Sigmoid colon (tissue), 6 donors: ENCODE measurements at regions not wholly inside any gene's neighbourhood (a gene's known extent, or its start where the extent isn't known, plus 50 kb on each side); places are given as distances from the start of the nearest gene placed in this dataset.

ENCODE experiments used
- DNase-seq: peaks from one replicate; pipeline ENCODE4 v3.0.0-alpha.2; 2019
- H3K27ac ChIP-seq, 4 donors: fragments of 200-600 bp; sonication (generic); one replicate each; pipeline ENCODE4 v1.5.1; 2016 to 2019; ENCODE audit warnings: mild to moderate bottlenecking in 1 of 4
- H3K27me3 ChIP-seq, 3 donors: fragments of 200-600 bp; sonication (generic); one replicate each; pipeline ENCODE4 v1.5.1; 2019; ENCODE audit warnings: mild to moderate bottlenecking in 1 of 3
- H3K36me3 ChIP-seq, 4 donors: fragments of 200-600 bp; sonication (generic); one replicate each; pipeline ENCODE4 v1.5.1; 2016 to 2019
- H3K4me1 ChIP-seq, 4 donors: fragments of 200-600 bp; sonication (generic); one replicate each; pipeline ENCODE4 v1.5.1; 2017 to 2019
- H3K4me3 ChIP-seq, 4 donors: fragments of 200-600 bp; sonication (generic); one replicate each; pipeline ENCODE4 v1.5.1; 2017 to 2019; ENCODE audit warnings: mild to moderate bottlenecking in 2 of 4, moderate library complexity in 1 of 4
- H3K9me3 ChIP-seq, 4 donors: fragments of 200-600 bp in 3 of 4; sonication (generic) in 3 of 4; one replicate each; pipeline versions ENCODE4 v1.5.1 to v1.6.1; 2013 to 2019
- CTCF ChIP-seq, 4 experiments: fragments of 450-650 bp in 3 of 4; fragments of 200-600 bp in 1 of 4; IDR thresholded peaks; one replicate each; pipeline ENCODE4 v1.5.1; 2016 to 2019; ENCODE audit warnings: antibody characterized with exemption in 4 of 4, mild to moderate bottlenecking in 3 of 4, moderate library complexity in 2 of 4
- EP300 ChIP-seq, 4 donors: sonication (generic); formaldehyde crosslinking; IDR thresholded peaks; one replicate each; pipeline ENCODE4 v1.6.1; 2017; ENCODE audit warnings: antibody characterized with exemption in 4 of 4
- POLR2A ChIP-seq, 2 donors: fragments of 450-650 bp; IDR thresholded peaks; one replicate each; pipeline ENCODE4 v1.6.1; 2016; ENCODE audit warnings: antibody characterized with exemption in 2 of 2, mild to moderate bottlenecking in 2 of 2, moderate library complexity in 2 of 2
- POLR2AphosphoS5 ChIP-seq, 4 donors: sonication (generic); formaldehyde crosslinking; IDR thresholded peaks; one replicate each; pipeline ENCODE4 v1.6.1; 2017; ENCODE audit warnings: antibody characterized with exemption in 4 of 4
- WGBS, 2 donors: extraction: QIAGEN DNeasy Blood & Tissue Kit; methylation state at CpG; one replicate each; pipeline ENCODE4 v1.1.7; 2013; 5-methylcytosine and 5-hydroxymethylcytosine counted together
- intact Hi-C: fragments of 100-400 bp; cut with DNase I; formaldehyde crosslinking; loops from one replicate; pipeline ENCODE4 v1.15.1; 2023
- donor health status: healthy with polysubstance abuse.
- donor health status: healthy.

- no peak overlapping the region for H3K4me3 ChIP-seq
- 76 to 87% methylated on average over 9 of the region's 9 CpGs for WGBS, 2 donors
- TF ChIP-seq POLR2AphosphoS5 (IDR thresholded peaks at IDR 0.05) (no peak), EP300 (IDR thresholded peaks at IDR 0.05) (no peak), POLR2A (IDR thresholded peaks at IDR 0.05) (no peak)
- no peak for DNase-seq
- no peaks in the 10 kb centered on the region for H3K9me3 ChIP-seq
- intact Hi-C loops: loop anchor here (10.0 kb wide), 1 partner anchor 752 kb away; no protein-coding TSS in a partner anchor
- no peaks in the 10 kb centered on the region for H3K36me3 ChIP-seq
- H3K4me1 ChIP-seq: no peaks in the 10 kb centered on the region
- H3K27ac ChIP-seq: no peak overlapping the region
- H3K27me3 ChIP-seq: no peaks in the 10 kb centered on the region
Observed at GRCh38 chr15:93372865-93373223, 283.8 kb upstream of the RGMA start.

- Histone ChIP-seq H3K4me1 (no peaks in the 10 kb centered on the region), H3K27ac (no peak overlapping the region), H3K9me3 (no peaks in the 10 kb centered on the region), H3K36me3 (no peaks in the 10 kb centered on the region), H3K27me3 (no peaks in the 10 kb centered on the region), H3K4me3 (no peak overlapping the region)
- DNase-seq: no peak
- intact Hi-C loops: loop anchor here (10.0 kb wide), 1 partner anchor 752 kb away; no protein-coding TSS in a partner anchor
- WGBS, 2 donors: 71 to 78% methylated on average over 11 of the region's 11 CpGs
- TF ChIP-seq POLR2AphosphoS5 (IDR thresholded peaks at IDR 0.05) (no peak), POLR2A (IDR thresholded peaks at IDR 0.05) (no peak), CTCF (IDR thresholded peaks at IDR 0.05) (no peak), EP300 (IDR thresholded peaks at IDR 0.05) (no peak)
Observed at GRCh38 chr15:93372208-93372864, 283.3 kb upstream of the RGMA start.

- H3K27me3 ChIP-seq: no peaks in the 10 kb centered on the region
- no peak for DNase-seq
- H3K4me1 ChIP-seq: peaks cover 0 to 2% (median 0%) of the 10 kb centered on the region in 4 donors
- H3K9me3 ChIP-seq: no peaks in the 10 kb centered on the region
- WGBS, 2 donors: 47 to 68% methylated on average over 5 of the region's 5 CpGs
- no peak overlapping the region for H3K27ac ChIP-seq
- intact Hi-C loops: no loop called here
- H3K36me3 ChIP-seq: no peaks in the 10 kb centered on the region
- no peak for TF ChIP-seq EP300 (IDR thresholded peaks at IDR 0.05)
- no peak for TF ChIP-seq POLR2A (IDR thresholded peaks at IDR 0.05)
- no peak for TF ChIP-seq POLR2AphosphoS5 (IDR thresholded peaks at IDR 0.05)
- TF ChIP-seq CTCF (IDR thresholded peaks at IDR 0.05): no peak
- no peak overlapping the region for H3K4me3 ChIP-seq
Observed at GRCh38 chr15:93366387-93367100, 277.5 kb upstream of the RGMA start.

GRCh38 chr15:93362821-93363220 lies 273.8 kb upstream of the RGMA start:
- intact Hi-C loops: no loop called here
- peak; percentile 40 for DNase-seq
- Histone ChIP-seq H3K9me3 (no peaks in the 10 kb centered on the region), H3K4me3 (no peak overlapping the region), H3K27me3 (no peaks in the 10 kb centered on the region), H3K36me3 (no peaks in the 10 kb centered on the region), H3K27ac (no peak overlapping the region), H3K4me1 (peaks cover 0 to 34% (median 26%) of the 10 kb centered on the region in 4 donors)
- TF ChIP-seq POLR2A (IDR thresholded peaks at IDR 0.05) (no peak), POLR2AphosphoS5 (IDR thresholded peaks at IDR 0.05) (no peak), CTCF (IDR thresholded peaks at IDR 0.05) (no peak), EP300 (IDR thresholded peaks at IDR 0.05) (no peak)
- WGBS, 2 donors: 42 to 62% methylated on average over 8 of the region's 8 CpGs

- WGBS, 2 donors: 27 to 29% methylated on average over 3 of the region's 3 CpGs
- H3K4me1 ChIP-seq: peaks cover 0 to 39% (median 27%) of the 10 kb centered on the region in 4 donors
- intact Hi-C loops: no loop called here
- no peaks in the 10 kb centered on the region for H3K36me3 ChIP-seq
- H3K27ac ChIP-seq: no peak overlapping the region
- DNase-seq: peak; percentile 4
- H3K4me3 ChIP-seq: no peak overlapping the region
- no peaks in the 10 kb centered on the region for H3K9me3 ChIP-seq
- H3K27me3 ChIP-seq: no peaks in the 10 kb centered on the region
- TF ChIP-seq POLR2A (IDR thresholded peaks at IDR 0.05) (no peak), CTCF (IDR thresholded peaks at IDR 0.05) (no peak), POLR2AphosphoS5 (IDR thresholded peaks at IDR 0.05) (no peak), EP300 (IDR thresholded peaks at IDR 0.05) (no peak)
Observed at GRCh38 chr15:93362203-93362602, 273.2 kb upstream of the RGMA start.
